ENCODE measurements at regions not wholly inside any gene's neighbourhood (a gene's known extent, or its start where the extent isn't known, plus 50 kb on each side); places are given as distances from the start of the nearest gene placed in this dataset.

DNA sequence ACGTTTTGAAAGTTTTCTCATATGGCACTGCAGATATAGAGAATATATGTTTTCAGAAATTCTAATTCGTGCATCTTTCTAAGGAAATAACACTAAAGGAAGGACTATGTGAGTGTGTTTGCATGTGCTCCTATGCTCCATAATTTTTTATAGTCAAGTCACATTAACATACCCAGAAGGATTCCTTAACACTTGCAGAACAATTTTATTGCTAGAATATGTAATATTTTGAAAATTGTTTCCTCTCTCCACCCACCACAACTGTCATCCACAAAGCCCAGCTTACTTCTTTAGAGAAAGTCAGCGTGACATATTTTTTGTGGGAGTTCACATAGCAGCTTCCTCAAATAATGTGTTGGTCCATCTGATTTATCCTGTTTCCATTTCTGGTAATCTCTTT, 604.6 kb upstream of the MGAT4C start:
- TF ChIP-seq POLR2A (IDR thresholded peaks at IDR 0.05), result no peak
- TF ChIP-seq, protein P1, sequence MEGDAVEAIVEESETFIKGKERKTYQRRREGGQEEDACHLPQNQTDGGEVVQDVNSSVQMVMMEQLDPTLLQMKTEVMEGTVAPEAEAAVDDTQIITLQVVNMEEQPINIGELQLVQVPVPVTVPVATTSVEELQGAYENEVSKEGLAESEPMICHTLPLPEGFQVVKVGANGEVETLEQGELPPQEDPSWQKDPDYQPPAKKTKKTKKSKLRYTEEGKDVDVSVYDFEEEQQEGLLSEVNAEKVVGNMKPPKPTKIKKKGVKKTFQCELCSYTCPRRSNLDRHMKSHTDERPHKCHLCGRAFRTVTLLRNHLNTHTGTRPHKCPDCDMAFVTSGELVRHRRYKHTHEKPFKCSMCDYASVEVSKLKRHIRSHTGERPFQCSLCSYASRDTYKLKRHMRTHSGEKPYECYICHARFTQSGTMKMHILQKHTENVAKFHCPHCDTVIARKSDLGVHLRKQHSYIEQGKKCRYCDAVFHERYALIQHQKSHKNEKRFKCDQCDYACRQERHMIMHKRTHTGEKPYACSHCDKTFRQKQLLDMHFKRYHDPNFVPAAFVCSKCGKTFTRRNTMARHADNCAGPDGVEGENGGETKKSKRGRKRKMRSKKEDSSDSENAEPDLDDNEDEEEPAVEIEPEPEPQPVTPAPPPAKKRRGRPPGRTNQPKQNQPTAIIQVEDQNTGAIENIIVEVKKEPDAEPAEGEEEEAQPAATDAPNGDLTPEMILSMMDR (IDR thresholded peaks at IDR 0.05), result no peak
- TF ChIP-seq EP300 (IDR thresholded peaks at IDR 0.05; ENCODE audit: low read depth), result no peak

Measured in transverse colon (tissue), 3 donors.